Stimulated activated naive CD8-positive, alpha-beta T cell treated with anti-CD3 and anti-CD28 coated beads, Interleukin-15, amount 100 ng/mL, for 72 hours (primary cell): ENCODE measurements at regions not wholly inside any gene's neighbourhood (a gene's known extent, or its start where the extent isn't known, plus 50 kb on each side); places are given as distances from the start of the nearest gene placed in this dataset.

Source experiments
- ATAC-seq: fragments of 150-1000 bp; cut with Tn5 transposase; 2 replicates; pipeline ENCODE4 v1.10.0; 2021; ENCODE audit warnings: mild to moderate bottlenecking, moderate library complexity
- DNase-seq, 2 donors: peaks; one replicate each; pipeline ENCODE4 v3.0.0; 2021 to 2022
- H3K27ac Mint-ChIP-seq, 2 donors: one replicate each; pipeline ENCODE4 v1.8.0; 2022; ENCODE audit warnings: mild to moderate bottlenecking in 2 of 2, mixed read lengths in 2 of 2, moderate library complexity in 2 of 2
- H3K27me3 Mint-ChIP-seq: one replicate; pipeline ENCODE4 v1.8.0; 2022; ENCODE audit warnings: mixed read lengths
- H3K4me1 Mint-ChIP-seq: one replicate; pipeline ENCODE4 v1.8.0; 2022; ENCODE audit warnings: mild to moderate bottlenecking, mixed read lengths
- H3K4me3 Mint-ChIP-seq, 2 donors: one replicate each; pipeline ENCODE4 v1.8.0; 2022; ENCODE audit warnings: mild to moderate bottlenecking in 2 of 2, mixed read lengths in 2 of 2, moderate library complexity in 1 of 2
- H3K9me3 Mint-ChIP-seq, 2 donors: one replicate each; pipeline ENCODE4 v1.8.0; 2022; ENCODE audit warnings: mixed read lengths in 2 of 2

- no peak for DNase-seq
- Mint-ChIP-seq H3K4me1 (peaks cover 12% of the 10 kb centered on the region), H3K27ac (no peak overlapping the region), H3K4me3 (peak overlapping the region in 1 of 2 donors; percentile 35), H3K27me3 (no peaks in the 10 kb centered on the region), H3K9me3 (no peaks in the 10 kb centered on the region)
- peak; percentile 83 for ATAC-seq
Observed at GRCh38 chr2:143901185-143901842, 618.6 kb downstream of the ZEB2 start.

GRCh38 chr2:143899987-143900386 is 619.9 kb downstream of the ZEB2 start:
- Mint-ChIP-seq H3K27me3 (peaks cover 3% of the 10 kb centered on the region), H3K4me3 (no peak overlapping the region), H3K27ac (peak overlapping the region in 1 of 2 donors; percentile 15), H3K4me1 (peaks cover 12% of the 10 kb centered on the region), H3K9me3 (no peaks in the 10 kb centered on the region)
- no peak for DNase-seq
- ATAC-seq: no peak

- no peaks in the 10 kb centered on the region for H3K4me1 Mint-ChIP-seq
- DNase-seq: no peak
- H3K4me3 Mint-ChIP-seq: no peak overlapping the region
Observed at GRCh38 chr2:143893371-143893770, 626.5 kb downstream of the ZEB2 start.

GRCh38 chr2:143891879-143892308 is 628.0 kb downstream of the ZEB2 start:
- Mint-ChIP-seq H3K27me3 (peaks cover 22% of the 10 kb centered on the region), H3K27ac (no peak overlapping the region), H3K9me3 (no peaks in the 10 kb centered on the region), H3K4me1 (no peaks in the 10 kb centered on the region), H3K4me3 (no peak overlapping the region)
- DNase-seq: no peak
- no peak for ATAC-seq

More at GRCh38 chr2:143893371-143893770, 626.5 kb downstream of the ZEB2 start:
- no peak for ATAC-seq
- H3K27me3 Mint-ChIP-seq: peaks cover 22% of the 10 kb centered on the region
- no peaks in the 10 kb centered on the region for H3K9me3 Mint-ChIP-seq
- H3K27ac Mint-ChIP-seq: no peak overlapping the region

GRCh38 chr2:143890798-143891197 is 629.1 kb downstream of the ZEB2 start:
- Mint-ChIP-seq H3K27me3 (peaks cover 22% of the 10 kb centered on the region), H3K4me3 (no peak overlapping the region), H3K27ac (no peak overlapping the region), H3K9me3 (no peaks in the 10 kb centered on the region), H3K4me1 (no peaks in the 10 kb centered on the region)
- DNase-seq (no peak), ATAC-seq (no peak)

- DNase-seq (no peak), ATAC-seq (no peak)
- no peaks in the 10 kb centered on the region for H3K4me1 Mint-ChIP-seq
- no peaks in the 10 kb centered on the region for H3K9me3 Mint-ChIP-seq
- H3K4me3 Mint-ChIP-seq: no peak overlapping the region
- H3K27me3 Mint-ChIP-seq: peaks cover 14% of the 10 kb centered on the region
- H3K27ac Mint-ChIP-seq: no peak overlapping the region
Observed at GRCh38 chr2:143889216-143889615, 630.7 kb downstream of the ZEB2 start.

- ATAC-seq (no peak), DNase-seq (no peak)
- Mint-ChIP-seq H3K27me3 (peaks cover 8% of the 10 kb centered on the region), H3K9me3 (no peaks in the 10 kb centered on the region), H3K27ac (no peak overlapping the region), H3K4me1 (no peaks in the 10 kb centered on the region), H3K4me3 (no peak overlapping the region)
Observed at GRCh38 chr2:143885461-143885860, 634.5 kb downstream of the ZEB2 start.

GRCh38 chr2:143881246-143881645 is 638.7 kb downstream of the ZEB2 start:
- peaks cover 8% of the 10 kb centered on the region for H3K27me3 Mint-ChIP-seq

GRCh38 chr2:143877876-143878530 is 641.9 kb downstream of the ZEB2 start:
- no peak for ATAC-seq
- Mint-ChIP-seq H3K27me3 (peaks cover under 1% of the 10 kb centered on the region), H3K4me1 (peaks cover 7% of the 10 kb centered on the region), H3K27ac (no peak overlapping the region), H3K9me3 (peaks cover 9 to 13% of the 10 kb centered on the region in 2 donors), H3K4me3 (no peak overlapping the region)
- DNase-seq: no peak

More at GRCh38 chr2:143881246-143881645, 638.7 kb downstream of the ZEB2 start:
- Mint-ChIP-seq H3K4me3 (no peak overlapping the region), H3K9me3 (no peaks in the 10 kb centered on the region), H3K4me1 (peaks cover 7% of the 10 kb centered on the region), H3K27ac (no peak overlapping the region)
- DNase-seq (no peak), ATAC-seq (no peak)

GRCh38 chr2:143877056-143877455 is 642.9 kb downstream of the ZEB2 start:
- no peaks in the 10 kb centered on the region for H3K27me3 Mint-ChIP-seq
- H3K4me1 Mint-ChIP-seq: peaks cover 7% of the 10 kb centered on the region
- H3K4me3 Mint-ChIP-seq: no peak overlapping the region
- no peak for DNase-seq
- H3K9me3 Mint-ChIP-seq: peaks cover 9 to 15% of the 10 kb centered on the region in 2 donors
- H3K27ac Mint-ChIP-seq: no peak overlapping the region
- ATAC-seq: no peak

GRCh38 chr2:143875295-143876233 is 644.4 kb downstream of the ZEB2 start:
- Mint-ChIP-seq H3K27ac (no peak overlapping the region), H3K4me3 (peak overlapping the region in 1 of 2 donors; percentile 2), H3K27me3 (no peaks in the 10 kb centered on the region), H3K9me3 (peaks cover 12 to 23% of the 10 kb centered on the region in 2 donors), H3K4me1 (peaks cover 7% of the 10 kb centered on the region)
- ATAC-seq (peak; percentile 42), DNase-seq (no peak)

- no peak overlapping the region for H3K27ac Mint-ChIP-seq
- no peak overlapping the region for H3K4me3 Mint-ChIP-seq
- peaks cover 7% of the 10 kb centered on the region for H3K4me1 Mint-ChIP-seq
- H3K27me3 Mint-ChIP-seq: no peaks in the 10 kb centered on the region
- no peak for ATAC-seq
- H3K9me3 Mint-ChIP-seq: peaks cover 18 to 28% of the 10 kb centered on the region in 2 donors
- DNase-seq: no peak
Observed at GRCh38 chr2:143873886-143874285, 646.0 kb downstream of the ZEB2 start.

GRCh38 chr2:143870696-143871095 is 649.2 kb downstream of the ZEB2 start:
- ATAC-seq: no peak

GRCh38 chr2:143856978-143857377 is 662.9 kb downstream of the ZEB2 start:
- DNase-seq (no peak), ATAC-seq (no peak)
- H3K4me3 Mint-ChIP-seq: no peak overlapping the region
- no peaks in the 10 kb centered on the region for H3K27me3 Mint-ChIP-seq
- no peak overlapping the region for H3K27ac Mint-ChIP-seq
- H3K4me1 Mint-ChIP-seq: no peaks in the 10 kb centered on the region
- H3K9me3 Mint-ChIP-seq: peaks cover 5 to 6% of the 10 kb centered on the region in 2 donors

More at GRCh38 chr2:143870696-143871095, 649.2 kb downstream of the ZEB2 start:
- no peaks in the 10 kb centered on the region for H3K27me3 Mint-ChIP-seq
- no peaks in the 10 kb centered on the region for H3K4me1 Mint-ChIP-seq
- H3K9me3 Mint-ChIP-seq: peaks cover 18 to 35% of the 10 kb centered on the region in 2 donors
- DNase-seq: no peak
- no peak overlapping the region for H3K4me3 Mint-ChIP-seq
- H3K27ac Mint-ChIP-seq: no peak overlapping the region

GRCh38 chr2:143852759-143853158 is 667.2 kb downstream of the ZEB2 start:
- DNase-seq (no peak), ATAC-seq (no peak)
- H3K27ac Mint-ChIP-seq: no peak overlapping the region
- no peaks in the 10 kb centered on the region for H3K9me3 Mint-ChIP-seq
- no peaks in the 10 kb centered on the region for H3K4me1 Mint-ChIP-seq
- H3K27me3 Mint-ChIP-seq: peaks cover 23% of the 10 kb centered on the region
- H3K4me3 Mint-ChIP-seq: no peak overlapping the region
